ENCODE measurements at regions not wholly inside any gene's neighbourhood (a gene's known extent, or its start where the extent isn't known, plus 50 kb on each side); places are given as distances from the start of the nearest gene placed in this dataset.

DNA sequence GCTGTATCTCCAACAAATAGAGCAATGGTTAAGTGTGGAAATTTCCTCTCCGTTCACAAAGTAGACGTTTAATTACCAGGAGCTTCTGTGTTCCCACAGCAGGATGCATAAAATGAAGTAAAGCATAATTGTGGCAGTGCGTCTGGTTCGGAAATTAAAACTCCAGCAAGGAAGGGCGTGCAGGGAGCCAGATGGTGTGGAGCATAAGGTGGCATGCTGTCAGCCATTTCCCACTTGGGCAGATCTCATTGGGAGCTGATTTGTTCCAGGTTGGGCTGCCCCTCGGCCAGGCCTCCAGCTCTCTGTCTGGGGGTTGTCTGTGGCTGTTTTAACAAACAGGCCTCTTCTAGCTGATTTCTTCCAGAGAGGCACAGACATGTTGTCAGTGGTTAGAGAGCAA lies 182.1 kb upstream of the CLNK start (continued):
- no peak for TF ChIP-seq KLF10 (tag by site-specific recombination; IDR thresholded peaks at IDR 0.05)
- TF ChIP-seq, protein P1, sequence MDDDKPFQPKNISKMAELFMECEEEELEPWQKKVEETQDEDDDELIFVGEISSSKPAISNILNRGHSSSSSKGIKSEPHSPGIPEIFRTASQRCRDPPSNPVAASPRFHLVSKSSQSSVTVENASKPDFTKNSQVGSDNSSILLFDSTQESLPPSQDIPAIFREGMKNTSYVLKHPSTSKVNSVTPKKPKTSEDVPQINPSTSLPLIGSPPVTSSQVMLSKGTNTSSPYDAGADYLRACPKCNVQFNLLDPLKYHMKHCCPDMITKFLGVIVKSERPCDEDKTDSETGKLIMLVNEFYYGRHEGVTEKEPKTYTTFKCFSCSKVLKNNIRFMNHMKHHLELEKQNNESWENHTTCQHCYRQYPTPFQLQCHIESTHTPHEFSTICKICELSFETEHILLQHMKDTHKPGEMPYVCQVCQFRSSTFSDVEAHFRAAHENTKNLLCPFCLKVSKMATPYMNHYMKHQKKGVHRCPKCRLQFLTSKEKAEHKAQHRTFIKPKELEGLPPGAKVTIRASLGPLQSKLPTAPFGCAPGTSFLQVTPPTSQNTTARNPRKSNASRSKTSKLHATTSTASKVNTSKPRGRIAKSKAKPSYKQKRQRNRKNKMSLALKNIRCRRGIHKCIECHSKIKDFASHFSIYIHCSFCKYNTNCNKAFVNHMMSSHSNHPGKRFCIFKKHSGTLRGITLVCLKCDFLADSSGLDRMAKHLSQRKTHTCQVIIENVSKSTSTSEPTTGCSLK (tag by site-specific recombination; IDR thresholded peaks at IDR 0.05), result no peak
- no peak for TF ChIP-seq ZNF558 (tag by site-specific recombination; IDR thresholded peaks at IDR 0.05)
- no peak for TF ChIP-seq ZNF664 (tag by site-specific recombination; IDR thresholded peaks at IDR 0.05)
- TF ChIP-seq ZSCAN23 (tag by site-specific recombination; IDR thresholded peaks at IDR 0.05), result no peak
- no peak for TF ChIP-seq ZNF510 (tag by site-specific recombination; IDR thresholded peaks at IDR 0.05; ENCODE audit: insufficient replicate concordance)
- TF ChIP-seq ZNF280D (tag by site-specific recombination; IDR thresholded peaks at IDR 0.05), result no peak
- no peak for TF ChIP-seq ZNF174 (tag by site-specific recombination; IDR thresholded peaks at IDR 0.05)
- TF ChIP-seq ZNF549 (tag by site-specific recombination; IDR thresholded peaks at IDR 0.05), result no peak

GRCh38 chr4:10861036-10861435 lies 176.5 kb upstream of the CLNK start:
- no peak for TF ChIP-seq GLI4 (tag by site-specific recombination; IDR thresholded peaks at IDR 0.05)
- TF ChIP-seq ZNF639 (tag by site-specific recombination; IDR thresholded peaks at IDR 0.05), result no peak
- TF ChIP-seq ZNF2 (tag by site-specific recombination; IDR thresholded peaks at IDR 0.05), result no peak
- TF ChIP-seq KLF9 (tag by site-specific recombination; IDR thresholded peaks at IDR 0.05; ENCODE audit: low read depth), result no peak
- no peak for TF ChIP-seq ZBTB17 (tag by site-specific recombination; IDR thresholded peaks at IDR 0.05)
- no peak for TF ChIP-seq SCRT2 (tag by site-specific recombination; IDR thresholded peaks at IDR 0.05)
- TF ChIP-seq ZNF354C (tag by site-specific recombination; IDR thresholded peaks at IDR 0.05; ENCODE audit: borderline replicate concordance, low read depth), result no peak
- no peak for TF ChIP-seq ZNF239 (tag by site-specific recombination; IDR thresholded peaks at IDR 0.05)
- no peak for TF ChIP-seq YY2 (tag by site-specific recombination; IDR thresholded peaks at IDR 0.05)
- TF ChIP-seq ZBTB11 (tag by site-specific recombination; conservative IDR thresholded peaks at IDR 0.05; ENCODE audit: low read depth), result no peak
- no peak for TF ChIP-seq ZSCAN4 (tag by site-specific recombination; IDR thresholded peaks at IDR 0.05)
- no peak for TF ChIP-seq ZNF701 (tag by site-specific recombination; IDR thresholded peaks at IDR 0.05)
- H3K27ac ChIP-seq (ENCODE audit: extremely low read depth, low read depth, low read length), result no peak overlapping the region
- no peaks in the 10 kb centered on the region for H3K36me3 ChIP-seq (ENCODE audit: control insufficient read depth in 2 of 2, insufficient read depth in 1 of 2, low read length in 2 of 2)
- POLR2A ChIA-PET, result no interaction called here
- CTCF ChIA-PET, result no interaction called here
- H3K9me3 ChIP-seq (ENCODE audit: control insufficient read depth, insufficient read depth, low read depth, low read length), result no peaks in the 10 kb centered on the region
- H3K4me3 ChIP-seq (ENCODE audit: low read depth, low read length), result no peak overlapping the region
- H3K4me1 ChIP-seq (ENCODE audit: control insufficient read depth, insufficient read depth, low read length), result no peaks in the 10 kb centered on the region
